ENCODE measurements at regions not wholly inside any gene's neighbourhood (a gene's known extent, or its start where the extent isn't known, plus 50 kb on each side); places are given as distances from the start of the nearest gene placed in this dataset.

GRCh38 chr9:103978396-103978795 is 115.7 kb upstream of the SMC2 start:
- Mint-ChIP-seq H3K4me1 (ENCODE audit: unreplicated experiment) (no peaks in the 10 kb centered on the region), H3K36me3 (ENCODE audit: unreplicated experiment) (no peaks in the 10 kb centered on the region), H3K9me3 (ENCODE audit: unreplicated experiment) (no peaks in the 10 kb centered on the region), H3K27me3 (ENCODE audit: unreplicated experiment) (no peaks in the 10 kb centered on the region), H3K27ac (ENCODE audit: unreplicated experiment) (no peak overlapping the region), H3K4me3 (ENCODE audit: unreplicated experiment) (no peak overlapping the region)
- TF ChIP-seq, protein P1, sequence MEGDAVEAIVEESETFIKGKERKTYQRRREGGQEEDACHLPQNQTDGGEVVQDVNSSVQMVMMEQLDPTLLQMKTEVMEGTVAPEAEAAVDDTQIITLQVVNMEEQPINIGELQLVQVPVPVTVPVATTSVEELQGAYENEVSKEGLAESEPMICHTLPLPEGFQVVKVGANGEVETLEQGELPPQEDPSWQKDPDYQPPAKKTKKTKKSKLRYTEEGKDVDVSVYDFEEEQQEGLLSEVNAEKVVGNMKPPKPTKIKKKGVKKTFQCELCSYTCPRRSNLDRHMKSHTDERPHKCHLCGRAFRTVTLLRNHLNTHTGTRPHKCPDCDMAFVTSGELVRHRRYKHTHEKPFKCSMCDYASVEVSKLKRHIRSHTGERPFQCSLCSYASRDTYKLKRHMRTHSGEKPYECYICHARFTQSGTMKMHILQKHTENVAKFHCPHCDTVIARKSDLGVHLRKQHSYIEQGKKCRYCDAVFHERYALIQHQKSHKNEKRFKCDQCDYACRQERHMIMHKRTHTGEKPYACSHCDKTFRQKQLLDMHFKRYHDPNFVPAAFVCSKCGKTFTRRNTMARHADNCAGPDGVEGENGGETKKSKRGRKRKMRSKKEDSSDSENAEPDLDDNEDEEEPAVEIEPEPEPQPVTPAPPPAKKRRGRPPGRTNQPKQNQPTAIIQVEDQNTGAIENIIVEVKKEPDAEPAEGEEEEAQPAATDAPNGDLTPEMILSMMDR (IDR thresholded peaks at IDR 0.05): no peak
- DNase-seq (ENCODE audit: extremely low spot score, unreplicated experiment): no peak

GRCh38 chr9:103981912-103982311 is 112.2 kb upstream of the SMC2 start:
- no peaks in the 10 kb centered on the region for H3K4me1 Mint-ChIP-seq (ENCODE audit: unreplicated experiment)
- TF ChIP-seq, protein P1 (IDR thresholded peaks at IDR 0.05): no peak

DNA sequence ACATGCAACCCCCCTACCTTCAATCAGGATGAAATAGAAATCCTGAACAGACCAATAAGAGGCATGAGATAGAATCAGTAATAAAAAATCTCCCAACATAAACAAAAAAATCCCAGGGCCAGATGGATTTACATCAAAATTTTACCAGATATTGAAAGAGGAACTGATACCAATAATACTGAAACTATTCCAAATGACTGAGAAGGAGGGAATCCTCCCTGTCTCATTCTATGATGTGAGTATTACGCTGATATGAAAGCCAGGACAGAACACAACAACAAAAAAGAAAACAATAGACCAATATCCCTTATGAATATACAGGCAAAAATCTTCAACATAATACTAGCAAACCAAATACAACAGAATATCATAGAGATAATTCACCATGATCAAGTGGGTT is 109.0 kb upstream of the SMC2 start:
- H3K4me1 Mint-ChIP-seq (ENCODE audit: unreplicated experiment): no peaks in the 10 kb centered on the region
- H3K9me3 Mint-ChIP-seq (ENCODE audit: unreplicated experiment): no peaks in the 10 kb centered on the region
- H3K27ac Mint-ChIP-seq (ENCODE audit: unreplicated experiment): no peak overlapping the region
- H3K36me3 Mint-ChIP-seq (ENCODE audit: unreplicated experiment): no peaks in the 10 kb centered on the region
- DNase-seq (ENCODE audit: extremely low spot score, unreplicated experiment): no peak
- TF ChIP-seq, protein P1 (IDR thresholded peaks at IDR 0.05): no peak
- no peaks in the 10 kb centered on the region for H3K27me3 Mint-ChIP-seq (ENCODE audit: unreplicated experiment)
- H3K4me3 Mint-ChIP-seq (ENCODE audit: unreplicated experiment): no peak overlapping the region

More at GRCh38 chr9:103981912-103982311, 112.2 kb upstream of the SMC2 start:
- Mint-ChIP-seq H3K36me3 (ENCODE audit: unreplicated experiment) (no peaks in the 10 kb centered on the region), H3K27me3 (ENCODE audit: unreplicated experiment) (no peaks in the 10 kb centered on the region), H3K4me3 (ENCODE audit: unreplicated experiment) (no peak overlapping the region), H3K9me3 (ENCODE audit: unreplicated experiment) (no peaks in the 10 kb centered on the region), H3K27ac (ENCODE audit: unreplicated experiment) (no peak overlapping the region)
- no peak for DNase-seq (ENCODE audit: extremely low spot score, unreplicated experiment)

- TF ChIP-seq, protein P1 (IDR thresholded peaks at IDR 0.05): no peak
- DNase-seq (ENCODE audit: extremely low spot score, unreplicated experiment): no peak
- H3K27ac Mint-ChIP-seq (ENCODE audit: unreplicated experiment): no peak overlapping the region
- H3K9me3 Mint-ChIP-seq (ENCODE audit: unreplicated experiment): no peaks in the 10 kb centered on the region
- no peaks in the 10 kb centered on the region for H3K4me1 Mint-ChIP-seq (ENCODE audit: unreplicated experiment)
- no peak overlapping the region for H3K4me3 Mint-ChIP-seq (ENCODE audit: unreplicated experiment)
- H3K36me3 Mint-ChIP-seq (ENCODE audit: unreplicated experiment): no peaks in the 10 kb centered on the region
- H3K27me3 Mint-ChIP-seq (ENCODE audit: unreplicated experiment): no peaks in the 10 kb centered on the region
Measured at GRCh38 chr9:103988821-103989220, 105.3 kb upstream of the SMC2 start.

GRCh38 chr9:103990311-103990710 is 103.8 kb upstream of the SMC2 start:
- TF ChIP-seq, protein P1 (IDR thresholded peaks at IDR 0.05): no peak
- no peak for DNase-seq (ENCODE audit: extremely low spot score, unreplicated experiment)

More at GRCh38 chr9:103990311-103990710, 103.8 kb upstream of the SMC2 start:
- Mint-ChIP-seq H3K4me1 (ENCODE audit: unreplicated experiment) (no peaks in the 10 kb centered on the region), H3K9me3 (ENCODE audit: unreplicated experiment) (no peaks in the 10 kb centered on the region), H3K36me3 (ENCODE audit: unreplicated experiment) (no peaks in the 10 kb centered on the region), H3K27ac (ENCODE audit: unreplicated experiment) (no peak overlapping the region), H3K27me3 (ENCODE audit: unreplicated experiment) (no peaks in the 10 kb centered on the region), H3K4me3 (ENCODE audit: unreplicated experiment) (no peak overlapping the region)
